Osteoblast (primary cell): ENCODE measurements at regions not wholly inside any gene's neighbourhood (a gene's known extent, or its start where the extent isn't known, plus 50 kb on each side); places are given as distances from the start of the nearest gene placed in this dataset.
"Not testable (repeated sequence)": the region's sequence is repeated elsewhere in the genome, so short reads cannot be mapped to it uniquely, and the experiment has no call there.

Source experiments
- DNase-seq: peaks from one replicate; pipeline ENCODE4 v3.0.0; 2011; ENCODE audit warnings: low spot score, mixed read lengths; ENCODE audit not compliant: insufficient read length; ENCODE audit errors: missing footprints
- H2AFZ ChIP-seq: 2 replicates; pipeline ENCODE4 v1.6.0; 2011; ENCODE audit warnings: mild to moderate bottlenecking, low read length
- H3K27ac ChIP-seq: 2 replicates; pipeline ENCODE4 v1.5.1; 2011; ENCODE audit warnings: mild to moderate bottlenecking, low read depth, low read length, moderate library complexity
- H3K27me3 ChIP-seq: 2 replicates; pipeline ENCODE4 v1.6.0; 2012; ENCODE audit warnings: mild to moderate bottlenecking, control low read depth, inconsistent platforms, low read length, moderate library complexity; ENCODE audit not compliant: insufficient read depth
- H3K36me3 ChIP-seq: 2 replicates; pipeline ENCODE4 v1.5.1; 2011; ENCODE audit warnings: mild to moderate bottlenecking, low read length, control low read depth, moderate library complexity; ENCODE audit not compliant: insufficient read depth
- H3K4me1 ChIP-seq: 2 replicates; pipeline ENCODE4 v1.5.1; 2011; ENCODE audit warnings: mild to moderate bottlenecking, low read length, control low read depth, moderate library complexity; ENCODE audit not compliant: insufficient read depth
- H3K4me2 ChIP-seq: 2 replicates; pipeline ENCODE4 v1.6.0; 2011; ENCODE audit warnings: mild to moderate bottlenecking, low read length; ENCODE audit not compliant: insufficient read depth
- H3K4me3 ChIP-seq: fragments of 200-600 bp; sonication (generic); 3 replicates; pipeline ENCODE4 v1.5.1; 2012; ENCODE audit warnings: mild to moderate bottlenecking, low read length, inconsistent platforms; ENCODE audit not compliant: insufficient read depth
- H3K79me2 ChIP-seq: 2 replicates; pipeline ENCODE4 v1.6.0; 2012; ENCODE audit warnings: mild to moderate bottlenecking, low read length, control low read depth, inconsistent platforms; ENCODE audit not compliant: insufficient read depth
- H3K9me3 ChIP-seq: 2 replicates; pipeline ENCODE4 v1.5.1; 2011; ENCODE audit warnings: low read depth, low read length, control low read depth
- H4K20me1 ChIP-seq: 2 replicates; pipeline ENCODE4 v1.6.0; 2012; ENCODE audit warnings: mild to moderate bottlenecking, low read length, control low read depth; ENCODE audit not compliant: insufficient read depth
- CTCF ChIP-seq: IDR thresholded peaks from 2 replicates; pipeline ENCODE4 v1.5.1; 2011; ENCODE audit warnings: mild to moderate bottlenecking, low read depth, low read length, moderate library complexity; ENCODE audit errors: extremely low read depth

DNA sequence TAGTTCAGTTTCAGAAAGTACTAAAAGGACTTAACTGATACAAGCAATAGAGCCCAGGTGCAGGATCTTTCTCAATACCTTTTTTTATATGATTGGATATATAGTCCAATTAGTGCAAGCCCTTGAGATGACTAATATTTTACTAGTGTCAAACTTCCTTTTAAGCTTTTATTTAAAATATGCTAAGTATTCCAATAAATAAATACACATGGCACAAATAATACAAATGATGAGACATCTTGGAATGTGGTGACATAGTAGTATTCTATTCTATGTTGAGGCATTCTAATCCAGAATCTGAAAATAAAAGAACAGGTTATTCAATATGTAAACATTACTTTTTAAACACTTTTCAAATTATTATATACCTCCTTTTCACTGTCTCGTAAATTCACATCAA is 670.0 kb downstream of the SI start:
- H3K4me3 ChIP-seq = no peak overlapping the region
- no peaks in the 10 kb centered on the region for H3K9me3 ChIP-seq
- no peak for TF ChIP-seq CTCF
- H4K20me1 ChIP-seq = no peaks in the 10 kb centered on the region
- H3K27me3 ChIP-seq = no peaks in the 10 kb centered on the region
- no peaks in the 10 kb centered on the region for H3K79me2 ChIP-seq
- DNase-seq = no peak
- no peaks in the 10 kb centered on the region for H3K36me3 ChIP-seq
- no peak overlapping the region for H3K4me2 ChIP-seq
- no peaks in the 10 kb centered on the region for H3K4me1 ChIP-seq
- no peak overlapping the region for H2AFZ ChIP-seq
- no peak overlapping the region for H3K27ac ChIP-seq

DNA sequence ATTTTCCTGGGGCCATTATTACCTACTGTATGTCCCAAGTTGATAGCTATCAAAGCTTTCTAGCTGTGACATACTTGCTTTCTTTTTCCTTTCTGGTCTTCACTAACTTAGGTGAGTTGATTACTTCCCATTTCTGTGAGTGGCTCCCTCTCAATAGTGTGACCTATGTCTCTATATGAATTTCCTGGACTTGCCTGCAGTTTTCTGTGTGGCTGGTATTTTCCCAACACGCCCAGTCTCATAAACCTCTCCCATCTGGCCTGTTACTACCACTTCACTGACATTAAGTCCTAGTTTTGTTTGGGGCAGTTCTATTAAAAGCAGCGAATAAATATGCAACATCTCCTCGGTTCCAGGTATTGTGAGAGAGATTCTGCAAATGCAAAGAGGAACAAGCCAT is 671.2 kb downstream of the SI start:
- Histone ChIP-seq H3K79me2 (no peaks in the 10 kb centered on the region), H3K4me3 (no peak overlapping the region), H2AFZ (no peak overlapping the region), H3K9me3 (no peaks in the 10 kb centered on the region), H3K27ac (no peak overlapping the region), H3K4me2 (no peak overlapping the region), H4K20me1 (no peaks in the 10 kb centered on the region), H3K27me3 (no peaks in the 10 kb centered on the region), H3K4me1 (no peaks in the 10 kb centered on the region), H3K36me3 (no peaks in the 10 kb centered on the region)
- no peak for TF ChIP-seq CTCF
- no peak for DNase-seq

GRCh38 chr3:164406281-164406680 is 672.0 kb downstream of the SI start:
- Histone ChIP-seq H3K27ac (no peak overlapping the region), H3K4me2 (no peak overlapping the region), H3K4me3 (no peak overlapping the region), H4K20me1 (no peaks in the 10 kb centered on the region), H3K4me1 (no peaks in the 10 kb centered on the region), H3K79me2 (no peaks in the 10 kb centered on the region), H3K9me3 (no peaks in the 10 kb centered on the region), H2AFZ (no peak overlapping the region), H3K36me3 (no peaks in the 10 kb centered on the region), H3K27me3 (no peaks in the 10 kb centered on the region)
- no peak for TF ChIP-seq CTCF
- DNase-seq = no peak

- Histone ChIP-seq H2AFZ (no peak overlapping the region), H3K9me3 (no peaks in the 10 kb centered on the region), H3K27me3 (no peaks in the 10 kb centered on the region), H3K4me3 (no peak overlapping the region), H3K27ac (no peak overlapping the region), H3K4me1 (no peaks in the 10 kb centered on the region), H3K4me2 (no peak overlapping the region), H4K20me1 (no peaks in the 10 kb centered on the region), H3K36me3 (no peaks in the 10 kb centered on the region), H3K79me2 (no peaks in the 10 kb centered on the region)
- TF ChIP-seq CTCF = no peak
- DNase-seq = no peak
Observed at GRCh38 chr3:164401923-164402322, 676.4 kb downstream of the SI start.

GRCh38 chr3:164401440-164401839 is 676.9 kb downstream of the SI start:
- DNase-seq, H3K4me3 ChIP-seq, H3K4me2 ChIP-seq, H2AFZ ChIP-seq, H3K36me3 ChIP-seq, H3K4me1 ChIP-seq, H3K27ac ChIP-seq, H3K9me3 ChIP-seq, H4K20me1 ChIP-seq, H3K27me3 ChIP-seq, H3K79me2 ChIP-seq: not testable (repeated sequence)
